Neural crest cell (in vitro differentiated cells): ENCODE measurements at regions not wholly inside any gene's neighbourhood (a gene's known extent, or its start where the extent isn't known, plus 50 kb on each side); places are given as distances from the start of the nearest gene placed in this dataset.

ENCODE experiments used
- DNase-seq: peaks from one replicate; pipeline ENCODE4 v3.0.0; 2021; ENCODE audit warnings: low read depth, mixed read lengths, low spot score
- H3K27ac Mint-ChIP-seq: one replicate; pipeline ENCODE4 v1.8.0; 2021; ENCODE audit warnings: mild to moderate bottlenecking, mixed read lengths; ENCODE audit not compliant: unreplicated experiment
- H3K27me3 Mint-ChIP-seq: 2 replicates; pipeline ENCODE4 v1.8.0; 2021; ENCODE audit warnings: low read depth, mild to moderate bottlenecking, mixed read lengths
- H3K36me3 Mint-ChIP-seq: 2 replicates; pipeline ENCODE4 v1.8.0; 2021; ENCODE audit warnings: low read depth, mild to moderate bottlenecking, mixed read lengths
- H3K4me1 Mint-ChIP-seq: 2 replicates; pipeline ENCODE4 v1.8.0; 2021; ENCODE audit warnings: mixed read lengths
- H3K4me3 Mint-ChIP-seq: one replicate; pipeline ENCODE4 v1.8.0; 2021; ENCODE audit warnings: mild to moderate bottlenecking, mixed read lengths
- H3K9me3 Mint-ChIP-seq: 2 replicates; pipeline ENCODE4 v1.8.0; 2021; ENCODE audit warnings: mixed read lengths
- CTCF ChIP-seq: fragments of 200-600 bp; sonication (generic); conservative IDR thresholded peaks from 2 replicates; pipeline ENCODE4 v1.5.0; 2021; ENCODE audit warnings: antibody characterized with exemption, mild to moderate bottlenecking

GRCh38 chr9:652914-653313 lies 188.6 kb upstream of the DMRT1 start:
- no peak overlapping the region for H3K27ac Mint-ChIP-seq
- H3K4me3 Mint-ChIP-seq = no peak overlapping the region
- no peak for DNase-seq
- H3K9me3 Mint-ChIP-seq = no peaks in the 10 kb centered on the region
- H3K27me3 Mint-ChIP-seq = no peaks in the 10 kb centered on the region
- H3K4me1 Mint-ChIP-seq = peaks cover 31% of the 10 kb centered on the region
- no peaks in the 10 kb centered on the region for H3K36me3 Mint-ChIP-seq
- no peak for TF ChIP-seq CTCF

GRCh38 chr9:653421-653820 lies 188.1 kb upstream of the DMRT1 start:
- Mint-ChIP-seq H3K4me3 (no peak overlapping the region), H3K9me3 (no peaks in the 10 kb centered on the region), H3K4me1 (peaks cover 32% of the 10 kb centered on the region), H3K27ac (no peak overlapping the region), H3K36me3 (no peaks in the 10 kb centered on the region), H3K27me3 (no peaks in the 10 kb centered on the region)
- no peak for TF ChIP-seq CTCF
- DNase-seq = no peak

GRCh38 chr9:653856-654387 lies 187.6 kb upstream of the DMRT1 start:
- no peak overlapping the region for H3K4me3 Mint-ChIP-seq
- H3K4me1 Mint-ChIP-seq = peaks cover 32% of the 10 kb centered on the region
- no peaks in the 10 kb centered on the region for H3K9me3 Mint-ChIP-seq
- no peaks in the 10 kb centered on the region for H3K36me3 Mint-ChIP-seq
- no peak for TF ChIP-seq CTCF
- no peak overlapping the region for H3K27ac Mint-ChIP-seq
- no peak for DNase-seq
- H3K27me3 Mint-ChIP-seq = no peaks in the 10 kb centered on the region

- no peaks in the 10 kb centered on the region for H3K27me3 Mint-ChIP-seq
- no peak for TF ChIP-seq CTCF
- no peak overlapping the region for H3K27ac Mint-ChIP-seq
- H3K4me1 Mint-ChIP-seq = peaks cover 19% of the 10 kb centered on the region
- no peaks in the 10 kb centered on the region for H3K36me3 Mint-ChIP-seq
- DNase-seq = no peak
- no peak overlapping the region for H3K4me3 Mint-ChIP-seq
- peaks cover 2% of the 10 kb centered on the region for H3K9me3 Mint-ChIP-seq
These were observed 185.6 kb upstream of the DMRT1 start for GRCh38 chr9:655875-656274.

- Mint-ChIP-seq H3K4me3 (no peak overlapping the region), H3K9me3 (peaks cover 2% of the 10 kb centered on the region), H3K36me3 (no peaks in the 10 kb centered on the region), H3K27ac (no peak overlapping the region), H3K4me1 (peaks cover 13% of the 10 kb centered on the region), H3K27me3 (no peaks in the 10 kb centered on the region)
- no peak for DNase-seq
- TF ChIP-seq CTCF = no peak
These were observed 184.4 kb upstream of the DMRT1 start for GRCh38 chr9:656926-657568.
